Prostate gland (tissue), 2 donors: ENCODE measurements at regions not wholly inside any gene's neighbourhood (a gene's known extent, or its start where the extent isn't known, plus 50 kb on each side); places are given as distances from the start of the nearest gene placed in this dataset.

Source experiments
- DNase-seq: peaks from one replicate; pipeline ENCODE4 v3.0.0-alpha.2; 2019; ENCODE audit warnings: low spot score
- H3K27ac ChIP-seq, 2 donors: fragments of 200-600 bp; sonication (generic); 2 replicates each; pipeline ENCODE4 v1.5.1; 2017 to 2019
- H3K27me3 ChIP-seq: fragments of 200-600 bp; sonication (generic); replicated peaks from 2 replicates; pipeline ENCODE4 v1.5.1; 2019; ENCODE audit not compliant: insufficient read depth
- H3K36me3 ChIP-seq, 2 donors: fragments of 200-600 bp; sonication (generic); 1 replicate in 1 of 2; 2 replicates in 1 of 2; pipeline versions ENCODE4 v1.5.1 to v1.8.1; 2017 to 2019
- H3K4me1 ChIP-seq: fragments of 200-600 bp; sonication (generic); replicated peaks from 2 replicates; pipeline ENCODE4 v1.5.1; 2019
- H3K4me3 ChIP-seq, 2 donors: fragments of 200-600 bp; sonication (generic); 2 replicates each; pipeline ENCODE4 v1.5.1; 2017 to 2019
- H3K9me3 ChIP-seq: fragments of 200-600 bp; sonication (generic); 2 replicates; pipeline ENCODE4 v1.5.1; 2017
- POLR2A ChIP-seq: fragments of 450-650 bp; IDR thresholded peaks from one replicate; pipeline ENCODE4 v1.6.1; 2016; ENCODE audit warnings: antibody characterized with exemption, mild to moderate bottlenecking
- POLR2AphosphoS5 ChIP-seq: sonication (generic); formaldehyde crosslinking; IDR thresholded peaks from one replicate; pipeline ENCODE4 v1.6.1; 2017; ENCODE audit warnings: antibody characterized with exemption
- WGBS: methylation state at CpG from one replicate; pipeline ENCODE4 v1.1.5; 2018; 5-methylcytosine and 5-hydroxymethylcytosine counted together
- intact Hi-C: fragments of 100-400 bp; cut with DNase I; formaldehyde crosslinking; loops from one replicate; pipeline ENCODE4 v1.14.2; 2022
- TF ChIP-seq, protein P1 (sequence below), 4 experiments: fragments of 200-600 bp in 2 of 4; fragments of 450-650 bp in 2 of 4; sonication (generic) in 2 of 4; IDR thresholded peaks; 1 replicate in 3 of 4; 2 replicates in 1 of 4; pipeline ENCODE4 v1.5.1; 2016 to 2019; ENCODE audit warnings: antibody characterized with exemption in 4 of 4, mild to moderate bottlenecking in 2 of 4, moderate library complexity in 2 of 4

DNA sequence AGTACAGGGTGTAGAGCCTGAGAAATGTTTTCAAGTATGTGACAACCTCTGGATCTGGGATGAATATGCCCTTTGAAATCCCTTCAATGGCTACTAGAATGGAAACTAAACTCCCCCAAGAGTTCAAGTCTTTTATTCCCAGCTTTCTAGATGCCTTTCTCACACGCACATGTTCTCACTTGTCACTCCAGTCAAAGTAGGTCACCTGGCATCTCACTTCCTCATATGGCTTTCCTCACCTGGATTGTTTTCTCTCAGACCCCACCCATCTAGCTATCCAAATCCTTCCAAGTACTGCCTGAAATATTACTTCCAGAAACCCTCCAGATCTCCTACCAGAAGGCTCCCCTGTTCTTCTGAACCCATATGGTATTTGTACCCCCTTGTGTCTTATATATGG lies 615.4 kb upstream of the KLF4 start:
- Histone ChIP-seq H3K27me3 (no peaks in the 10 kb centered on the region), H3K4me3 (no peak overlapping the region), H3K4me1 (no peaks in the 10 kb centered on the region), H3K36me3 (no peaks in the 10 kb centered on the region), H3K9me3 (no peaks in the 10 kb centered on the region), H3K27ac (no peak overlapping the region)
- 68% methylated on average over 1 of the region's 1 CpG for WGBS
- peak; percentile 21 for DNase-seq
- intact Hi-C loops = no loop called here
- TF ChIP-seq, protein P1, sequence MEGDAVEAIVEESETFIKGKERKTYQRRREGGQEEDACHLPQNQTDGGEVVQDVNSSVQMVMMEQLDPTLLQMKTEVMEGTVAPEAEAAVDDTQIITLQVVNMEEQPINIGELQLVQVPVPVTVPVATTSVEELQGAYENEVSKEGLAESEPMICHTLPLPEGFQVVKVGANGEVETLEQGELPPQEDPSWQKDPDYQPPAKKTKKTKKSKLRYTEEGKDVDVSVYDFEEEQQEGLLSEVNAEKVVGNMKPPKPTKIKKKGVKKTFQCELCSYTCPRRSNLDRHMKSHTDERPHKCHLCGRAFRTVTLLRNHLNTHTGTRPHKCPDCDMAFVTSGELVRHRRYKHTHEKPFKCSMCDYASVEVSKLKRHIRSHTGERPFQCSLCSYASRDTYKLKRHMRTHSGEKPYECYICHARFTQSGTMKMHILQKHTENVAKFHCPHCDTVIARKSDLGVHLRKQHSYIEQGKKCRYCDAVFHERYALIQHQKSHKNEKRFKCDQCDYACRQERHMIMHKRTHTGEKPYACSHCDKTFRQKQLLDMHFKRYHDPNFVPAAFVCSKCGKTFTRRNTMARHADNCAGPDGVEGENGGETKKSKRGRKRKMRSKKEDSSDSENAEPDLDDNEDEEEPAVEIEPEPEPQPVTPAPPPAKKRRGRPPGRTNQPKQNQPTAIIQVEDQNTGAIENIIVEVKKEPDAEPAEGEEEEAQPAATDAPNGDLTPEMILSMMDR (IDR thresholded peaks at IDR 0.05) = no peak
- peak; percentile 7 for TF ChIP-seq POLR2AphosphoS5

- Histone ChIP-seq H3K27me3 (no peaks in the 10 kb centered on the region), H3K36me3 (no peaks in the 10 kb centered on the region), H3K27ac (no peak overlapping the region), H3K4me1 (no peaks in the 10 kb centered on the region), H3K9me3 (no peaks in the 10 kb centered on the region), H3K4me3 (no peak overlapping the region)
- DNase-seq = no peak
- intact Hi-C loops = no loop called here
- 88% methylated on average over 1 of the region's 1 CpG for WGBS
- TF ChIP-seq, protein P1 (IDR thresholded peaks at IDR 0.05) = no peak
These were observed 613.6 kb upstream of the KLF4 start for GRCh38 chr9:108103046-108103693.

DNA sequence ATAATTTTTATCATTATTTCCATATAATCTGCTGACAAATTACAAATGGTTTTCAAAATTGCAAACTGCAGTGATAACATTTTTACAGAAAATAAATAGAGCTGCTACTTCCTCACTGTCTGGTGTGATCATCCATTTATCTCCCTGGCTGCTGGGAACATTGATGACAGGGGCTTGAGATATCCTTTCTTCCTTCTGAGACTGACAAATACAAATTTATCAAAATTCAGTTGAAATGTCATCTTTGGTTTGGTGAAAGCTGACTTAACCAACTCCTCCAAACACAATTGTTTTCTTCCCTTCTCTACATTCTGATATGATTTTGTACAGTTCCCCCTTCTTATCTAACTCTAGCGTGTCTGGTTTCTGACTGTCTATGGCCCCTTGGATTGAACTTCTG lies 611.8 kb upstream of the KLF4 start:
- H3K9me3 ChIP-seq = no peaks in the 10 kb centered on the region
- no peaks in the 10 kb centered on the region for H3K27me3 ChIP-seq
- 100% methylated on average over 1 of the region's 1 CpG for WGBS
- no peak overlapping the region for H3K27ac ChIP-seq
- intact Hi-C loops = no loop called here
- DNase-seq = no peak
- no peaks in the 10 kb centered on the region for H3K4me1 ChIP-seq
- H3K4me3 ChIP-seq = no peak overlapping the region
- TF ChIP-seq, protein P1 (IDR thresholded peaks at IDR 0.05) = no peak
- no peaks in the 10 kb centered on the region for H3K36me3 ChIP-seq

- Histone ChIP-seq H3K4me1 (no peaks in the 10 kb centered on the region), H3K27me3 (no peaks in the 10 kb centered on the region), H3K9me3 (no peaks in the 10 kb centered on the region), H3K4me3 (no peak overlapping the region), H3K27ac (no peak overlapping the region), H3K36me3 (no peaks in the 10 kb centered on the region)
- TF ChIP-seq, protein P1 (IDR thresholded peaks at IDR 0.05) = no peak
- TF ChIP-seq POLR2A = no peak
- TF ChIP-seq POLR2AphosphoS5 = no peak
- 85% methylated on average over 6 of the region's 6 CpGs for WGBS
- no peak for DNase-seq
- intact Hi-C loops = no loop called here
These were observed 611.0 kb upstream of the KLF4 start for GRCh38 chr9:108100571-108100970.

DNA sequence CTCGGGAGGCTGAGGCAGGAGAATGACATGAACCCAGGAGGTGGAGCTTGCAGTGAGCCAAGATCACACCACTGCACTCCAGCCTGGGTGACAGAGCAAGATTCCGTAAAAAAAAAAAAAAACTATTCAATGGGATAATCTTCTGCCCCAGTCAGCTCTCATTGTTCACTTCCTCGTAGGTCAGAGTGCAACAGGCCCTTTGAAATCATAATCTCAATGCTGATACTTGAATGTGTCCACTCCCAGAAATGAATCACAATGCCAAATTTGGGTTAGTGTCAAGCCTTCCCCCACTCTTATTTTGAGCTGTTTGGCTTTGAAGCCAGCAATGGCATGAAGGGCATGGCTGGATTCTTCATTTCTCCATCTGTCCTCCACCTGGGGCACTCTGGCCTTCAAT lies 610.3 kb upstream of the KLF4 start:
- no peak for TF ChIP-seq POLR2A
- Histone ChIP-seq H3K4me3 (no peak overlapping the region), H3K36me3 (no peaks in the 10 kb centered on the region), H3K9me3 (no peaks in the 10 kb centered on the region), H3K27ac (no peak overlapping the region), H3K27me3 (no peaks in the 10 kb centered on the region), H3K4me1 (no peaks in the 10 kb centered on the region)
- intact Hi-C loops = no loop called here
- DNase-seq = no peak
- 94% methylated on average over 3 of the region's 3 CpGs for WGBS
